Endothelial cell of umbilical vein (primary cell): ENCODE measurements at regions not wholly inside any gene's neighbourhood (a gene's known extent, or its start where the extent isn't known, plus 50 kb on each side); places are given as distances from the start of the nearest gene placed in this dataset.

Experiments
- BruUV-seq: library from RNA; stranded (reverse); fragments of 400-500 nt; replicated peaks from 2 replicates; lab custom pipeline; 2021; lab: Mats Ljungman, UMichigan
- CTCF ChIA-PET: fragments of 300-600, 350-600 bp; sonication (Branson Sonifier 250); formaldehyde crosslinking; loops from one replicate; lab custom pipeline; 2021; ENCODE audit warnings: antibody characterized with exemption, inconsistent platforms; lab: Charles Lee
- POLR2A ChIA-PET: fragments of 300-600, 350-600 bp; sonication (Branson Sonifier 250); formaldehyde crosslinking; loops from one replicate; lab custom pipeline; 2021; ENCODE audit warnings: antibody characterized with exemption, inconsistent platforms; lab: Charles Lee
- DNase-seq: peaks from one replicate; pipeline ENCODE4 v3.0.0-alpha.2; 2011; ENCODE audit warnings: low read depth, low spot score
- FAIRE-seq: peaks from 2 replicates; lab custom pipeline; 2011; peaks lifted over from hg19 to GRCh38; lab: Jason Lieb, UNC
- H2AFZ ChIP-seq: 2 replicates; pipeline ENCODE4 v1.6.0; 2012; ENCODE audit warnings: low read depth, low read length, control low read depth, inconsistent platforms
- H3K27ac ChIP-seq: 2 replicates; pipeline ENCODE4 v1.5.1; 2011; ENCODE audit warnings: low read depth, mild to moderate bottlenecking, control low read depth, low read length, moderate library complexity; ENCODE audit not compliant: insufficient read depth
- H3K27me3 ChIP-seq, 2 experiments: 2 replicates each; pipeline versions ENCODE4 v1.6.0 to v1.6.1; 2011; ENCODE audit warnings: low read length in 2 of 2, mixed read lengths in 1 of 2; ENCODE audit not compliant: control insufficient read depth in 2 of 2, insufficient read depth in 2 of 2
- H3K36me3 ChIP-seq, 2 experiments: 2 replicates in 1 of 2; 3 replicates in 1 of 2; pipeline ENCODE4 v1.5.1; 2011; ENCODE audit warnings: low read length in 2 of 2, mild to moderate bottlenecking in 1 of 2, moderate library complexity in 1 of 2; ENCODE audit not compliant: control insufficient read depth in 2 of 2, insufficient read depth in 2 of 2; ENCODE audit errors: extremely low read depth in 1 of 2
- H3K4me1 ChIP-seq: 3 replicates; pipeline ENCODE4 v1.5.1; 2011; ENCODE audit warnings: mild to moderate bottlenecking, low read length; ENCODE audit not compliant: control insufficient read depth, insufficient read depth; ENCODE audit errors: extremely low read depth
- H3K4me2 ChIP-seq: 2 replicates; pipeline ENCODE4 v1.6.1; 2011; ENCODE audit warnings: low read length, control low read depth, mixed read lengths; ENCODE audit not compliant: insufficient read depth
- H3K4me3 ChIP-seq, 3 experiments: fragments of 200-600 bp in 1 of 3; sonication (generic), shearing (Covaris generic) in 1 of 3; replicated peaks in 1 of 3; 2 replicates each; pipeline ENCODE4 v1.5.1; 2011 to 2016; ENCODE audit warnings: control low read depth in 3 of 3, low read length in 3 of 3, mild to moderate bottlenecking in 2 of 3, inconsistent platforms in 1 of 3, low read depth in 1 of 3, moderate library complexity in 1 of 3; ENCODE audit not compliant: insufficient read depth in 1 of 3
- H3K79me2 ChIP-seq: 2 replicates; pipeline ENCODE4 v1.6.0; 2012; ENCODE audit warnings: low read length, inconsistent platforms; ENCODE audit not compliant: control insufficient read depth, insufficient read depth
- H3K9ac ChIP-seq: replicated peaks from 2 replicates; pipeline ENCODE3; 2011; ENCODE audit warnings: low read length, control low read depth; ENCODE audit not compliant: insufficient read depth; ENCODE audit errors: extremely low read depth
- H3K9me1 ChIP-seq: replicated peaks from 3 replicates; pipeline ENCODE4 v1.6.0; 2011; ENCODE audit warnings: mild to moderate bottlenecking, low read length; ENCODE audit not compliant: control insufficient read depth, insufficient read depth; ENCODE audit errors: extremely low read depth
- H3K9me3 ChIP-seq: replicated peaks from 2 replicates; pipeline ENCODE4 v1.5.1; 2012; ENCODE audit warnings: low read length, inconsistent platforms; ENCODE audit not compliant: control insufficient read depth, insufficient read depth
- H4K20me1 ChIP-seq: replicated peaks from 2 replicates; pipeline ENCODE3; 2011; ENCODE audit warnings: mild to moderate bottlenecking, low read length; ENCODE audit not compliant: control insufficient read depth, insufficient read depth; ENCODE audit errors: extremely low read depth
- FOS ChIP-seq: IDR thresholded peaks from 2 replicates; pipeline ENCODE4 v1.6.1; 2011; ENCODE audit warnings: mild to moderate bottlenecking, low read length, moderate library complexity, borderline replicate concordance; ENCODE audit not compliant: insufficient read depth
- GATA2 ChIP-seq: IDR thresholded peaks from 2 replicates; pipeline ENCODE4 v1.7.0; 2011; ENCODE audit warnings: low read depth, mild to moderate bottlenecking, moderate library complexity, mixed read lengths, low read length; ENCODE audit not compliant: insufficient read length, insufficient read depth
- JUN ChIP-seq: IDR thresholded peaks from 2 replicates; pipeline ENCODE4 v1.6.1; 2011; ENCODE audit warnings: borderline replicate concordance, low read depth; ENCODE audit not compliant: insufficient read length, insufficient read depth
- POLR2A ChIP-seq: IDR thresholded peaks from 2 replicates; pipeline ENCODE4 v1.6.1; 2012; ENCODE audit warnings: low read depth, mild to moderate bottlenecking, control low read depth, low read length
- POLR2AphosphoS5 ChIP-seq: IDR thresholded peaks from 2 replicates; pipeline ENCODE4 v1.6.1; 2012; ENCODE audit warnings: low read depth, mild to moderate bottlenecking, control low read depth, low read length, moderate library complexity; ENCODE audit not compliant: insufficient read depth
- dilution Hi-C: fragments of 300-500 bp; cut with MboI; formaldehyde crosslinking; loops from one replicate; pipeline ENCODE4 v1.15.0; 2019; ENCODE audit warnings: low sequenced_read_pairs; ENCODE audit not compliant: extremely low pct_ligation_motif_present
- intact Hi-C: fragments of 100-400 bp; cut with micrococcal nuclease; formaldehyde crosslinking; loops from one replicate; pipeline ENCODE4 v1.10.0; 2022
- TF ChIP-seq, protein P1 (sequence below): IDR thresholded peaks from 2 replicates; pipeline ENCODE4 v1.6.1; 2011; ENCODE audit not compliant: insufficient read depth, insufficient read length
- TF ChIP-seq, protein P2 (sequence below), 2 donors: IDR thresholded peaks; 1 replicate in 1 of 2; 2 replicates in 1 of 2; pipeline ENCODE4 v1.5.1; 2011; ENCODE audit warnings: low read length in 2 of 2, mild to moderate bottlenecking in 2 of 2, moderate library complexity in 2 of 2, control low read depth in 1 of 2, inconsistent platforms in 1 of 2, low read depth in 1 of 2; ENCODE audit not compliant: insufficient read depth in 1 of 2; ENCODE audit errors: extremely low read depth in 1 of 2

DNA sequence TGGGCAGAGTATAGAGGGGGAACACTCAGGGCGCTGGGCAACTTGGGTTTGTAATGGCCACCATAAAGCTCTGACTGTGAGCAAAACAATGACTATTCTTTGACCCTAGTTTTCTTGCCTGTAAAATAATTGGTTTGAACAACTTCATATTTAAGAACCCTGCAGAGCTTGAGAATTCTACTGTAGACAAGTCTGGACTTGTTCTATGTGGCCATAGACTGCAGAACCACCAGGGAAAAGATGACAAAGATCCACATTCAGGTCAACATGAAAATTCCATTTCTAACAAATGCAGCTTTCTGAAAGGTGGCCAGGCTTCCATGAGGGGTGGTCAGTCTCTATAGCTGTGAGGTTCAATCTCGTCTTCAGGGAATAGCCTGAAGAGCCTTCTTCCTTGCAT, 239.4 kb upstream of the LRRN1 start:
- Histone ChIP-seq H4K20me1 (no peaks in the 10 kb centered on the region), H3K4me1 (no peaks in the 10 kb centered on the region), H3K79me2 (no peaks in the 10 kb centered on the region), H3K27ac (no peak overlapping the region), H3K4me3 (no peak overlapping the region), H3K9ac (no peak overlapping the region), H3K9me3 (peaks cover 4% of the 10 kb centered on the region), H3K27me3 (no peaks in the 10 kb centered on the region), H3K4me2 (no peak overlapping the region), H3K9me1 (no peaks in the 10 kb centered on the region), H3K36me3 (no peaks in the 10 kb centered on the region), H2AFZ (no peak overlapping the region)
- POLR2A ChIA-PET = no interaction called here
- no peak for DNase-seq
- no peak for FAIRE-seq
- CTCF ChIA-PET = no interaction called here
- intact Hi-C loops (no loop called here), dilution Hi-C loops (no loop called here)
- BruUV-seq = no TSS peak
- no peak for TF ChIP-seq JUN
- TF ChIP-seq POLR2A = no peak
- TF ChIP-seq, protein P1, sequence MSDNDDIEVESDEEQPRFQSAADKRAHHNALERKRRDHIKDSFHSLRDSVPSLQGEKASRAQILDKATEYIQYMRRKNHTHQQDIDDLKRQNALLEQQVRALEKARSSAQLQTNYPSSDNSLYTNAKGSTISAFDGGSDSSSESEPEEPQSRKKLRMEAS = no peak
- TF ChIP-seq GATA2 = no peak

DNA sequence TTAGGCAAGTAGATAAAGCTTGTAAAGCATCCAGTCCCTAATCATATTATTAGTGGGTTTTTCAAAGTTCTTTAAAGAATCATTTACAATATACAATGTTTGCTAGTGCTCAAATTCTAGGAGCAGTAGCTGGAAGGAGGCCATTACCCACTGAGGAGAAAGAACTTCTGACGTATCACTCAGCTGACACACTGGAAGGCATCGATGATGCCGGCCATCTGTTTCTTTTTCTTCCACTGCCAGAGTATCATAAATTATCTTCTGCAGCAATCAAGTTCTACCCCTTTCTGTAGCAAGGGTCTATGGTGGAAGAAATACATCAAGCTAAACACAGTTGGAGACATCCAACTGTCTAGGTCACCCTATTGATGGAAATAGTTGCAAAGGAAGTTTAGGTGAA, 243.2 kb upstream of the LRRN1 start:
- Histone ChIP-seq H3K4me2 (no peak overlapping the region), H3K9ac (no peak overlapping the region), H3K27me3 (no peaks in the 10 kb centered on the region), H3K79me2 (no peaks in the 10 kb centered on the region), H3K4me1 (no peaks in the 10 kb centered on the region), H4K20me1 (no peaks in the 10 kb centered on the region), H3K27ac (no peak overlapping the region), H2AFZ (no peak overlapping the region), H3K4me3 (no peak overlapping the region), H3K9me3 (peaks cover 6% of the 10 kb centered on the region), H3K9me1 (no peaks in the 10 kb centered on the region), H3K36me3 (no peaks in the 10 kb centered on the region)
- CTCF ChIA-PET = no interaction called here
- TF ChIP-seq POLR2AphosphoS5 = no peak
- no peak for TF ChIP-seq FOS
- no peak for TF ChIP-seq JUN
- TF ChIP-seq GATA2 = no peak
- TF ChIP-seq, protein P2, sequence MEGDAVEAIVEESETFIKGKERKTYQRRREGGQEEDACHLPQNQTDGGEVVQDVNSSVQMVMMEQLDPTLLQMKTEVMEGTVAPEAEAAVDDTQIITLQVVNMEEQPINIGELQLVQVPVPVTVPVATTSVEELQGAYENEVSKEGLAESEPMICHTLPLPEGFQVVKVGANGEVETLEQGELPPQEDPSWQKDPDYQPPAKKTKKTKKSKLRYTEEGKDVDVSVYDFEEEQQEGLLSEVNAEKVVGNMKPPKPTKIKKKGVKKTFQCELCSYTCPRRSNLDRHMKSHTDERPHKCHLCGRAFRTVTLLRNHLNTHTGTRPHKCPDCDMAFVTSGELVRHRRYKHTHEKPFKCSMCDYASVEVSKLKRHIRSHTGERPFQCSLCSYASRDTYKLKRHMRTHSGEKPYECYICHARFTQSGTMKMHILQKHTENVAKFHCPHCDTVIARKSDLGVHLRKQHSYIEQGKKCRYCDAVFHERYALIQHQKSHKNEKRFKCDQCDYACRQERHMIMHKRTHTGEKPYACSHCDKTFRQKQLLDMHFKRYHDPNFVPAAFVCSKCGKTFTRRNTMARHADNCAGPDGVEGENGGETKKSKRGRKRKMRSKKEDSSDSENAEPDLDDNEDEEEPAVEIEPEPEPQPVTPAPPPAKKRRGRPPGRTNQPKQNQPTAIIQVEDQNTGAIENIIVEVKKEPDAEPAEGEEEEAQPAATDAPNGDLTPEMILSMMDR (IDR thresholded peaks at IDR 0.05; ENCODE audit: extremely low read depth in 1 of 2, insufficient read depth in 1 of 2, low read depth in 1 of 2, low read length in 2 of 2) = no peak
- TF ChIP-seq POLR2A = no peak
- intact Hi-C loops (no loop called here), dilution Hi-C loops (no loop called here)
- FAIRE-seq = no peak
- no peak for DNase-seq
- POLR2A ChIA-PET = no interaction called here
- no TSS peak for BruUV-seq
